ENCODE measurements at regions not wholly inside any gene's neighbourhood (a gene's known extent, or its start where the extent isn't known, plus 50 kb on each side); places are given as distances from the start of the nearest gene placed in this dataset.
"Not testable (repeated sequence)": the region's sequence is repeated elsewhere in the genome, so short reads cannot be mapped to it uniquely, and the experiment has no call there.

DNA sequence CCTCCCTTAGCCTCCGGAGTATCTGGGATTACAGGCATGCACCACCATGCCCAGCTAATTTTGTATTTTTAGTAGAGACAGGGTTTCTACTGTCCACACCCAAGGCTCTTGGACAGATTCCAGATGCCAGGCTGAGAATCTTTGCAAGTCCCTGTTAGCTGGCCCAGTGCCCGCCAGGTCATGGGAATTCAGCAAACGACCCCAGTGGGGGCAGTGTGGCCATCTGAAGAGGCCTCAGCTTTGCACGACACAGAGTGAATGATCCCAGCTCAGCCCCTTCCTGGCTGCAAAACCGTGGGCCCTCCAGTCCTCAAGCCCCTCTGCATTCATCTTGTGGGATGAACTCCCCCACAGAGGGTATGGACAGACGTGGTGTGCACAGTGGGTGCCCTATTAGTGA, 179.5 kb upstream of the ID2 start:
- no peak for DNase-seq (ENCODE audit: low spot score)

GRCh38 chr2:8505311-8505920, 176.4 kb upstream of the ID2 start:
- no peak for DNase-seq (ENCODE audit: low spot score)

- no peak for DNase-seq (ENCODE audit: low spot score)
Measured at GRCh38 chr2:8506746-8507145, 175.1 kb upstream of the ID2 start.

DNA sequence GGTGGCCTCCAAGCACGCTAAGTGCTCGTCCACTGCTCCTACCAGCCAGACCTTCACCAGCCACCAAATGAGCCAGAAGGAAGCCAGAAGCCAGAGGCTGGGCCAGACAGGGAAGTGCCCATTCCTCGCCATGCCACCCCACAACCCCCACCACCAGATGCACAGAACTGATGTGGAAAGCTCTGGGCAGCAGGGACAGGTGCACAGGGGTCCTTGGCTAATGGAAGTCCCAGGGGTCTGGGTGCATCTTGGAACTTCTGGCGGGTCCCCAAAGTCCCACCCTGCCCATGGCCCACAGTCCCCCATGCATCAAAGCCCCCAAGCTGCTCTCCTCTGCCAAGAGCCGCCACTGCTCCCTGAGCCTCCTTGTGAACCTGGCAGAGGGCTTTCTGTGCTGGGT, 173.1 kb upstream of the ID2 start:
- no peak for DNase-seq (ENCODE audit: low spot score)

DNA sequence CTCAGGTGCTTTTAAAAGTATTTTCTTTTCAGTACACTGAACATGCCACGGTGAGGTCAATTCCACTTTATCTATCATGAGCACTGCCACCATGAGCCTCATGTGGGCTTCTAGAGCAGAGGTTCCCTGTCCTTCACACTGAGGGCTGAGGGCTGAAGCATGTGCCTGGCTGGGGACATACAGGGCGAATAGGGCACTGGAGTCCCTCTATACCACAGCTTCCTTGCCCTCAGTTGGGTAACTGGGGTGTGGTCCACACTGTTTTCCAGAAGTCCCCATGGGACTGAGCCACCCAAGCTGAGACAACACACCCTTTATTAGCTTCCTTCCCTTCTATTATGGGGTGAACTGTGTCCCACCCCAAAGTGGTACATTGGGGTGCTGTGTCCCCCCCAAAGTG, 172.2 kb upstream of the ID2 start:
- no peak for DNase-seq (ENCODE audit: low spot score)

GRCh38 chr2:8510055-8510454, 171.8 kb upstream of the ID2 start:
- not testable (repeated sequence) for DNase-seq (ENCODE audit: low spot score)

- no peak for DNase-seq (ENCODE audit: low spot score)
Measured at GRCh38 chr2:8510519-8510918, 171.3 kb upstream of the ID2 start.

- no peak for DNase-seq (ENCODE audit: low spot score)
Measured at GRCh38 chr2:8511868-8512612, 169.8 kb upstream of the ID2 start.

- no peak for DNase-seq (ENCODE audit: low spot score)
Measured at GRCh38 chr2:8513601-8514273, 168.1 kb upstream of the ID2 start.

GRCh38 chr2:8514274-8514662, 167.6 kb upstream of the ID2 start:
- no peak for DNase-seq (ENCODE audit: low spot score)

DNA sequence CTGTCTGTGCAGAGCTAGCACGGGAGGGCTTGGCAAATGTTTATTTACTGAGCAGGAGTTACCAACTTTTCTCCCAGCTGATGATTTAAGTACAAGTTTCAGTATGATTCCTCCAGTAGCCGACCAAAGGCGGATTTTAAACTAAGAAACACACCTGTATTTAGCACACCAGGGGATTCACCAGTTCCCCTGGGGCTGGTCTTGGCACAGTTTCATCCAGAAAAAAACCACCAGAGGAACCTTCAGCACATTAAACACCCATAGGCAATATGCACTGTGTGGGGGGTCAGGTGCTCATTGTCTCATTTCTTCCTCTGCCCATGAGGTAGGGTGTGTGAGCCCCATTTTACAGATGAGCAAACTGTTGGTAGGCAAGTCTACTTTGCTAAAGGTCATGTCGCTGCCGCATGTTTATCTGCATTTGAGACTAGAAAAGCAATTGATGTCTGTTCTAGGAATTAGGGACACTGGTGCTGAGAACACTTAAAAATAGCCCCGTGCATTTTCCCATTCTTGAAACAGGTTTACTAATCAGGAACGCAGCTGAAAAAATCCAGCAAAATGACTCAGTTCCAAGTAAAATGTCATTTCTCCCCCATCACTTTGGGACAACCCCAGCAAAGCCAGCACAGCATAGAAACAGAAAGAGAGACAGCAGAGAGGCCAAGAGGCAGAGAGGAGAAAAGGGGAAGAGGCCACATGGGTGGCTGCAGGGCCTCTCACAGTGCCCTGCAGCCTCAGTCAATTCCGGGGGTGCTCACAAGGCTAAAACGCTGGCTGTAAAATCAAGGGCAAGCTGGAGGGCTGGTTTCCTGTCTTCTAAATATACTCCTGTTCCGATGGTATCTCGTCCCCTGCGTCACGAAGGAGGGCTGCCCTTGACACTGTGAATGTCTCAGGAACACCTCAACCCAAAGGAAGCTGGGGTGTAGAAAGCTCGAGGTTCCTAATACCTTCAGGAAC, 166.8 kb upstream of the ID2 start:
- DNase-seq (ENCODE audit: low spot score): no peak

DNA sequence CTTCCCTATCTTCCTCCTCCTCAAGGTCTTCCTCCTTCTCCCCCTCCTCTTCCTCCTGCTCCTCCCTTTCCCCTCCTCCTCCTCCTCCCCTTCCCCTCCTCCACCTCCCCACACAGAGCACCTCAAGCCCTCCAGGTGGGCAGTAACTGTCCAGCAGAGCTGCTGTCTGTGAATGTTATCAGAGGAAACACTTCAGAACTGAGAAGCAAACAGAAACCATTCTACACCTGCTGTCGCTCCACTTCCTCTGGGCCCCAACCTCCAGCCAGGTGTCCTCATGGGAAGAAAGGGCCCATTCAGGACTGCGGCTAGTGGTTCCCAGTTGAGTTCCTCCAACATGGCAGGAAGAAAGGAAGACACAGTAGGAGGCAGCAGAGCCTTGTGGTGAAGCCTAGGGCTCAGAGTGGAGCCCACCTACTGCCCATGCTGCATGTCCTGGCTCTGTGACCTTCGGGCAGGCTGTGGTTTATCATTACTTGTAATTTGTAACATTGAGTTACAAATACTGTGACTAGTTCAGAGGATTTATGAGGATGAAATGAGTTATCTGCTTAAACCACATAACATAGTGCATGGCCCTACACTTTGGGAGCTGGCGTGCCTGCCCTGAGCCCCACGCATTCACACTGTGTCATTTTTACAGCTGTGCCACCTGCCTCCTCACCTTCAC, 165.9 kb upstream of the ID2 start:
- no peak for DNase-seq (ENCODE audit: low spot score)

- DNase-seq (ENCODE audit: low spot score): no peak
Measured at GRCh38 chr2:8517850-8518498, 163.9 kb upstream of the ID2 start.

DNA sequence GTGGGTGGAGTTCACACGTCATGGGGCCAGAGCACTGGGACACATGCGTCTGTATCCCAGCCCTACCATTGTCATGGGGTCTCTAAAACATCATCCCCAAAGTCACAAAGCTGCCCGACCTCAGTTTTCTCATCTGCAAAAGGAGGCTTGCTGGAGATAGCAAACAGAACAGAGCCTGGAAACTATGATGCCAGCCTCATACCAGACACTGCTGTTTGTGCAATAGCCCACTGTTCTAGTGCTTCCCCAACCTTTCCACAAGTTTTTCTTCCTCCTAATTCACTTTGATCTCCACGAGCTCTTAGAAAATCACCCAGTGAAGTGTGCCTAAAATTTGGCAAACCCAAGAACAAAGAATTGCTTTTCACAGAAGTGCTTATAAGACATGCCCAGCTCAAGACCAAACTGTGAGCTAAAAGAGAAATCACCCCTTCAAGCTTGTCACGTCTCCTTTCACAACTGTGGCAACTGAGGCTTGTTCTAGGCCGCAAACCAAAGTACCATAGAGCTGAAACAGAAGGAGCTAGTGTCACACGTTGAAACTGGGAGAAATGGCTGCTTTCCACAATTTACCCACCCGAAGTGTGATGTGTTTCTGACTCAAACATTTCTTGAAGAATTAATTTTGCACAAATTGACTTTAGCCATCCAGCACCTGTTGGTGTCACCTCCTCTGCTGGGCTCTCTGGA, 162.7 kb upstream of the ID2 start:
- DNase-seq (ENCODE audit: low spot score): no peak

- DNase-seq (ENCODE audit: low spot score): no peak
Measured at GRCh38 chr2:8520791-8521344, 161.0 kb upstream of the ID2 start.

GRCh38 chr2:8522687-8523086, 159.2 kb upstream of the ID2 start:
- no peak for DNase-seq (ENCODE audit: low spot score)

DNA sequence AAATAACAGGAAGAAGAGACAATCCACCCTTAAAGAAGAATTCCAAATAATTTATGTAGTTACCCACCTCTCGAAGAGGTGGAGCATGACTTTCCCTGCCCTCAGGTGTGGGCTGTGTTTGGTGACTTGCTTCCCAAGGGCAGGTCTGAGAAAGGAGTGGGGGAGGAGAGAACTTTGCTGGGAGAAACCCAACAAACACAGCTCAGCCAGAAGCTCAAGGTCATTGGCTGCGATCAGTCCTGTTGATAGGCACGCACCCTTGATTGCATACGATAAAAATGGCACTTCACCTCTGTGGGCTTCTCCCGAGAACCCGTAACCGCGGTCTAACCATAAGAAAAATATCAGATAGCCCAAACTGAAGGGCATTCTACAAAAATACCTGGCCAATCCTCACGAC, 157.5 kb upstream of the ID2 start:
- no peak for DNase-seq (ENCODE audit: low spot score)

DNA sequence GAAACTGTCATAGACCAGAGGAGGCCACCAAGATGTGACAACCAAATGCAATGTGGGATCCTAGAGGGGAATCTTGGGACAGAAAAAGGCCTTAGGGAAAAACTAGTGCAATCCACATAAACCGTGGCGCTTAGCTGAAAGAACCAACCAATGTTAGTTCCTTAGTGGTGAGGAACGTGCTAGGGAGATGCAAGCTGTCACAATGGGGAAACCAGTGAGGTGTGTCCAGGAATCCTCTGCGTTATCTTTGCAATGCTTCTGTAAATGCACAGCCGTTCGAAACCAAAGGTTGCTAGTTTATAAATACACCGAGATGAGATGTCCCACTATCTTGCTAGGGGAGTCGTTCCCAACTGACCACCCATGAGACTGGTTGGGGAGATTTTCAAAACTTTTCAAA, 157.0 kb upstream of the ID2 start:
- DNase-seq (ENCODE audit: low spot score): no peak

GRCh38 chr2:8525236-8525581, 156.6 kb upstream of the ID2 start:
- no peak for DNase-seq (ENCODE audit: low spot score)

Data from HuH-7.5 (cell line).